Ascending aorta (tissue), 2 donors: ENCODE measurements at regions not wholly inside any gene's neighbourhood (a gene's known extent, or its start where the extent isn't known, plus 50 kb on each side); places are given as distances from the start of the nearest gene placed in this dataset.

Source experiments
- DNase-seq, 2 donors: peaks; one replicate each; pipeline ENCODE4 v3.0.0-alpha.2; 2019; ENCODE audit warnings: low spot score in 2 of 2
- H3K27ac ChIP-seq, 2 donors: fragments of 200-600 bp; sonication (generic); one replicate each; pipeline ENCODE4 v1.5.1; 2016 to 2017; ENCODE audit warnings: mild to moderate bottlenecking in 1 of 2
- H3K27me3 ChIP-seq: fragments of 200-600 bp; sonication (generic); one replicate; pipeline ENCODE4 v1.5.1; 2017
- H3K36me3 ChIP-seq, 2 donors: fragments of 200-600 bp; sonication (generic); one replicate each; pipeline ENCODE4 v1.5.1; 2016
- H3K4me1 ChIP-seq, 2 donors: fragments of 200-600 bp; sonication (generic); one replicate each; pipeline ENCODE4 v1.5.1; 2016 to 2017; ENCODE audit warnings: mild to moderate bottlenecking in 1 of 2
- H3K4me3 ChIP-seq, 2 donors: fragments of 200-600 bp; sonication (generic); one replicate each; pipeline ENCODE4 v1.5.1; 2016 to 2017; ENCODE audit warnings: mild to moderate bottlenecking in 1 of 2
- H3K9me3 ChIP-seq, 2 donors: fragments of 200-600 bp; sonication (generic); one replicate each; pipeline ENCODE4 v1.5.1; 2016
- intact Hi-C: fragments of 100-400 bp; cut with DNase I; formaldehyde crosslinking; loops from one replicate; pipeline ENCODE4 v1.15.1; 2023
- TF ChIP-seq, protein P1 (sequence below), 3 experiments: fragments of 200-600 bp in 2 of 3; fragments of 450-650 bp in 1 of 3; sonication (generic) in 2 of 3; IDR thresholded peaks; one replicate each; pipeline ENCODE4 v1.5.1; 2016 to 2019; ENCODE audit warnings: antibody characterized with exemption in 3 of 3, mild to moderate bottlenecking in 1 of 3, moderate library complexity in 1 of 3

DNA sequence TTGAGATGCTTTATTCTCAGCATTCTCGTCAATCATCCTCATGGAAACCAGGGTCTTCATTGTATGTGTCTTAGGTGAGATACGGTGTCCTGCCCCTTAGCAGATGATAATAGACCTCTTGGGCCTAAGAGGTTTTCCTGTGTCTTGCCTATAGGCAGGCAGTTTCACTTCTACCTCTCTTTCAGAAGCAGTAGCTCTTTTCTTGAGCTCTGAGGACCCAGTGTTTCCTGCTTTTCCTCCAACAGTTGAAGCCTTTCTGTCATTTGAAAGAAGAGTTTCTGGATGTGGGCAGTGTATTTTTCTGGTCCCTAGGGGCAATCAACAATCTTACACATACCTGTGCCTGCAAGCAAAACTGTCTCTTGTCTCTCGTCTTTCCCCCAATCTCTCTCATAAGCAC is 1550.3 kb upstream of the LRRTM3 start:
- intact Hi-C loops: no loop called here
- no peak for DNase-seq
- Histone ChIP-seq H3K9me3 (no peaks in the 10 kb centered on the region), H3K4me1 (no peaks in the 10 kb centered on the region), H3K27ac (no peak overlapping the region), H3K4me3 (no peak overlapping the region), H3K36me3 (no peaks in the 10 kb centered on the region), H3K27me3 (no peaks in the 10 kb centered on the region)
- TF ChIP-seq, protein P1, sequence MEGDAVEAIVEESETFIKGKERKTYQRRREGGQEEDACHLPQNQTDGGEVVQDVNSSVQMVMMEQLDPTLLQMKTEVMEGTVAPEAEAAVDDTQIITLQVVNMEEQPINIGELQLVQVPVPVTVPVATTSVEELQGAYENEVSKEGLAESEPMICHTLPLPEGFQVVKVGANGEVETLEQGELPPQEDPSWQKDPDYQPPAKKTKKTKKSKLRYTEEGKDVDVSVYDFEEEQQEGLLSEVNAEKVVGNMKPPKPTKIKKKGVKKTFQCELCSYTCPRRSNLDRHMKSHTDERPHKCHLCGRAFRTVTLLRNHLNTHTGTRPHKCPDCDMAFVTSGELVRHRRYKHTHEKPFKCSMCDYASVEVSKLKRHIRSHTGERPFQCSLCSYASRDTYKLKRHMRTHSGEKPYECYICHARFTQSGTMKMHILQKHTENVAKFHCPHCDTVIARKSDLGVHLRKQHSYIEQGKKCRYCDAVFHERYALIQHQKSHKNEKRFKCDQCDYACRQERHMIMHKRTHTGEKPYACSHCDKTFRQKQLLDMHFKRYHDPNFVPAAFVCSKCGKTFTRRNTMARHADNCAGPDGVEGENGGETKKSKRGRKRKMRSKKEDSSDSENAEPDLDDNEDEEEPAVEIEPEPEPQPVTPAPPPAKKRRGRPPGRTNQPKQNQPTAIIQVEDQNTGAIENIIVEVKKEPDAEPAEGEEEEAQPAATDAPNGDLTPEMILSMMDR (IDR thresholded peaks at IDR 0.05): no peak

DNA sequence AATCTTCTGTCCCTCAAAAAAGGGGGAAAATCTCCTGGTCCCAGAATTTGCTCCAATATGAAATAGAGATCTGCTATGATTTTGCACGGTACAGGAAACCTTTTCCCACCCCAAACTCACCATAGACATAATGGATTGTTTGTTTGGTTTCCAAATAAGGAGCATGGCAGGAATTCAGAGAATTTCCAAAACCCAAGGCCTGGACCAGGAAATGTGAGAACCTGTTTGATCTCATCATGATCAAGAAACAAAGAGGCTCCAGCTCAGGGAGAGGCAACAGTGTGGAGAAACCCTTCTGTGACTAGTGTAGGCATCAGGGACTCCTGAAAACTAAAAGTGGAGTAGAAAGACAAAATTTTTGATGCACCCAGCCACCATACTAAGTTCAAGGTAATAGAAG is 1548.1 kb upstream of the LRRTM3 start:
- intact Hi-C loops: no loop called here
- H3K4me3 ChIP-seq: no peak overlapping the region
- DNase-seq: no peak
- H3K36me3 ChIP-seq: no peaks in the 10 kb centered on the region
- no peaks in the 10 kb centered on the region for H3K4me1 ChIP-seq
- H3K9me3 ChIP-seq: no peaks in the 10 kb centered on the region
- TF ChIP-seq, protein P1 (IDR thresholded peaks at IDR 0.05): no peak
- H3K27me3 ChIP-seq: no peaks in the 10 kb centered on the region
- no peak overlapping the region for H3K27ac ChIP-seq

DNA sequence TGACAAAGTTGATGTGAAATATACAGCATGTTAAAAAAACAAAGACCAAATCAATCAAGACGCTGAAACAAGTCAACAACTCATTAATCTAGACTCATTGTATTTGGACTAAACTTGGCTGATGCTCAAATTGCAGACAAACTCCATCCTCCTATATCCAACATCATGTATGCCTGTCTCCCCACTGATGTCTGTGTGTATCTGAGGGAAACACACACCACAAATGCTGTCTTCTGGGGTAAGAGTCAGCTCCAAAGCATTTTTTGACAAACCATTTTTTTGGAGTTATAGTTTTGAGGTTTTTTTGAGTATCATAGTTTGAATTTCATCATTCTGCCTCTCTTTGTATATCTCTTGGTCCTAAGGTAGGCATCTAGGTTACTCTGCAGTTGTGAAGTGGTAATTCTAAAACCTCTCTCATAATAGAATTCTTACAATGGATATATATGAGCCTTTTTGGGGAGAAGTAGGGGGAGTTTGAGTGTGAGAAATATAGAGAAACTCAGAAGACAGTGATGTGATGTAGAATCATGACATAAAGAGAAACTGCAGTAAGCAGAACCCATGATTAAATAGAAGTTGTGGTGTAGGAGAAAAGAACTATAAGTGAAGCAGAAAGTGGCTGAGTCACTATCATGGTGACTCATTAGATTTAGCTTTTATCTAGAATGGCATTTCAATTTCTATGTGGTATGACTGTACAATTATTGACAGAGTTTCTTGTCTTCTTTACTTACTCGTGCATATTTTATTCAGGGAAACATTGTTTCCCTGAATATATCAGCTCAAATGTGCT is 1531.1 kb upstream of the LRRTM3 start:
- Histone ChIP-seq H3K36me3 (no peaks in the 10 kb centered on the region), H3K9me3 (no peaks in the 10 kb centered on the region), H3K4me3 (no peak overlapping the region), H3K4me1 (no peaks in the 10 kb centered on the region), H3K27ac (no peak overlapping the region), H3K27me3 (no peaks in the 10 kb centered on the region)
- no peak for DNase-seq
- intact Hi-C loops: no loop called here
- TF ChIP-seq, protein P1 (IDR thresholded peaks at IDR 0.05): no peak

DNA sequence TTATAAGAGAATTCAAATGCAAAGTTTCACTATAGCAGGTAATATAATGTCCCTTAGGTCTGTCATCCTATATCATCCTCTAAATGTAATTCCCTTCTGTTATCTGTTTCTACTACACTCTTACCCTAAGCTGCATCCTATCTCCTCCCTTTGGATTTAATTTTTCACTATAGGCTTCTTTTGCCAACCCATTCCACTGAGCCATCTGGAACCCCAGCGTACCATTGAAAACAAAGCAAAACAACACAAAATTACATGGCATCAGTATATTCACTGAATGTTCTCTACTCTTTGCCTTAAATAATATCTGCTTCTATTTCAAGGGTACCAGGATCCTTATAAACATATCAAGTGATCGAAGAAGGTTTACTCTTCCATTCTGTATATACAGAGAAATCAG is 1530.2 kb upstream of the LRRTM3 start:
- intact Hi-C loops: no loop called here
- Histone ChIP-seq H3K9me3 (no peaks in the 10 kb centered on the region), H3K4me3 (no peak overlapping the region), H3K27ac (no peak overlapping the region), H3K4me1 (no peaks in the 10 kb centered on the region), H3K36me3 (no peaks in the 10 kb centered on the region), H3K27me3 (no peaks in the 10 kb centered on the region)
- TF ChIP-seq, protein P1 (IDR thresholded peaks at IDR 0.05): no peak
- DNase-seq: no peak

DNA sequence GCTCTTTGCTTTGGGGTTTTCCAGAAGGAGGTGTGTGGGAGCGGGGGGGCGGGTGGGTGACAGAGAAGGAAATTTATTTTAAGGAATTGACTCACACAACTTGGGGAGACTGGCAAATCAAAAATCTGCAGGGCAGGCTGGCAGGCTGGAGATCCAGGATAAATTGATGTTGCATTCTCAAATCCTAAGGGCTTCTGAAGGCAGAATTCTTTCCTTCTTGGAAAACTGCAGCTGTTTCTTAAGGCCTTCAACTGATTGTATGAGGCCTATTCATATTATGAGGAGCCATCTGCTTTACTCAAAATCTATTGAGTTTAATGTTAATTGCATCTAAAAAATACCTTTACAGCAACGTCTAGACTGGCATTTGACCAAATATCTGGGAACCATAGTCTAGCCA is 1528.8 kb upstream of the LRRTM3 start:
- Histone ChIP-seq H3K27me3 (no peaks in the 10 kb centered on the region), H3K9me3 (no peaks in the 10 kb centered on the region), H3K27ac (no peak overlapping the region), H3K36me3 (no peaks in the 10 kb centered on the region), H3K4me1 (no peaks in the 10 kb centered on the region), H3K4me3 (no peak overlapping the region)
- TF ChIP-seq, protein P1 (IDR thresholded peaks at IDR 0.05): no peak
- DNase-seq: no peak
- intact Hi-C loops: no loop called here
